Mesendoderm (in vitro differentiated cells): ENCODE measurements at regions not wholly inside any gene's neighbourhood (a gene's known extent, or its start where the extent isn't known, plus 50 kb on each side); places are given as distances from the start of the nearest gene placed in this dataset.
A peak's percentile ranks its signal among the peaks of the same experiment; 100 is the strongest.

ENCODE experiments used
- DNase-seq: peaks from one replicate; pipeline ENCODE4 v3.0.0; 2013
- H2AK5ac ChIP-seq: 2 replicates; pipeline ENCODE4 v1.6.1; 2013; ENCODE audit warnings: low read length, inconsistent platforms
- H2BK120ac ChIP-seq: 2 replicates; pipeline ENCODE4 v1.6.1; 2013; ENCODE audit warnings: low read depth, mild to moderate bottlenecking, low read length, moderate library complexity, mixed read lengths
- H2BK15ac ChIP-seq: replicated peaks from 2 replicates; pipeline ENCODE4 v1.6.1; 2013; ENCODE audit warnings: low read depth, mild to moderate bottlenecking, moderate library complexity
- H2BK5ac ChIP-seq: 2 replicates; pipeline ENCODE4 v1.6.1; 2013; ENCODE audit warnings: low read length, inconsistent platforms
- H3K18ac ChIP-seq: 2 replicates; pipeline ENCODE4 v1.6.1; 2013; ENCODE audit warnings: mild to moderate bottlenecking, low read length, mixed read lengths
- H3K23ac ChIP-seq: one replicate; pipeline ENCODE4 v1.6.1; 2013; ENCODE audit warnings: low read length
- H3K27ac ChIP-seq: 2 replicates; pipeline ENCODE4 v1.5.1; 2013; ENCODE audit warnings: low read depth, mild to moderate bottlenecking, inconsistent platforms, low read length, moderate library complexity
- H3K27me3 ChIP-seq: 2 replicates; pipeline ENCODE4 v1.6.1; 2013; ENCODE audit warnings: low read length, control low read depth, mild to moderate bottlenecking, inconsistent platforms; ENCODE audit not compliant: insufficient read depth, poor library complexity
- H3K36me3 ChIP-seq: 2 replicates; pipeline ENCODE4 v1.6.1; 2013; ENCODE audit warnings: low read length, inconsistent platforms; ENCODE audit not compliant: control insufficient read depth, insufficient read depth
- H3K4ac ChIP-seq: one replicate; pipeline ENCODE4 v1.6.1; 2013; ENCODE audit warnings: low read depth, mild to moderate bottlenecking, low read length, moderate library complexity
- H3K4me1 ChIP-seq: 2 replicates; pipeline ENCODE4 v1.6.1; 2013; ENCODE audit warnings: low read depth, low read length, inconsistent platforms; ENCODE audit not compliant: control insufficient read depth
- H3K4me2 ChIP-seq: 2 replicates; pipeline ENCODE4 v1.6.1; 2013; ENCODE audit warnings: low read length
- H3K4me3 ChIP-seq: 2 replicates; pipeline ENCODE4 v1.5.1; 2013; ENCODE audit warnings: mild to moderate bottlenecking, low read length
- H3K56ac ChIP-seq: one replicate; pipeline ENCODE4 v1.6.1; 2013; ENCODE audit warnings: low read length
- H3K79me1 ChIP-seq: 2 replicates; pipeline ENCODE4 v1.6.1; 2013; ENCODE audit warnings: low read length, inconsistent platforms
- H3K79me2 ChIP-seq: 2 replicates; pipeline ENCODE4 v1.6.1; 2013; ENCODE audit warnings: mild to moderate bottlenecking, low read length; ENCODE audit not compliant: control insufficient read depth, insufficient read depth
- H3K9ac ChIP-seq: 2 replicates; pipeline ENCODE4 v1.6.1; 2013; ENCODE audit warnings: low read length, inconsistent platforms
- H4K5ac ChIP-seq: one replicate; pipeline ENCODE4 v1.6.1; 2013; ENCODE audit warnings: low read length
- H4K8ac ChIP-seq: one replicate; pipeline ENCODE4 v1.6.1; 2013; ENCODE audit warnings: low read depth, mild to moderate bottlenecking, control low read depth, low read length, moderate library complexity
- WGBS: extraction: QIAGEN DNeasy Blood & Tissue Kit; methylation state at CpG from one replicate; pipeline ENCODE4 v1.1.7; 2013; ENCODE audit warnings: low lambda C conversion rate, missing lambda C conversion rate; ENCODE audit not compliant: insufficient coverage; ENCODE audit errors: extremely low coverage; 5-methylcytosine and 5-hydroxymethylcytosine counted together

DNA sequence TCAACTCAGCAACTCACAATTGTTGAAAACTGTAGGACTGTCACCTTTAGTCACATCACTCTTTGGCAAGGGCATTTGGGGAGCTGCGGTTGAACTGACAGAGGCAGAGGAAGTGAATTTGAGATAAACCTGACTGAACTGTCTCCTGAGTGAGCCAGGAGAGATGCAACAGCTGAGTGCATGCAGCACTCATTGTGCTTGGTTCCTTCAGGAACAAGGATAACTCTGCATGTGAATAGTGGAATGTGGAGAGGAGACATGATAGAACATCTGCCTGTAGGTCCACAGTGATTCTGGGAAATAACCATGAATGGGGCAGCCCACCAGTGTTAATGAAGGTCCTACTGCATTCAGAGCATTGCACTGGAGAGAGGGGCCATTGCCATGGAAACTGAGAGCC, 494.7 kb downstream of the STK39 start:
- H2BK5ac ChIP-seq: no peak overlapping the region
- H3K4me2 ChIP-seq: no peak overlapping the region
- H3K79me2 ChIP-seq: no peaks in the 10 kb centered on the region
- H3K79me1 ChIP-seq: no peaks in the 10 kb centered on the region
- peak; percentile 37 for DNase-seq
- no peaks in the 10 kb centered on the region for H3K36me3 ChIP-seq
- no peak overlapping the region for H3K27ac ChIP-seq
- no peak overlapping the region for H2BK120ac ChIP-seq
- H3K4me1 ChIP-seq: peaks cover 2% of the 10 kb centered on the region
- H4K8ac ChIP-seq: no peak overlapping the region
- H3K9ac ChIP-seq: no peak overlapping the region
- H3K56ac ChIP-seq: no peak overlapping the region
- no peak overlapping the region for H3K23ac ChIP-seq
- no peak overlapping the region for H3K4me3 ChIP-seq
- H2AK5ac ChIP-seq: no peak overlapping the region
- WGBS: no CpG with 5 or more reads among the region's 1 CpG
- no peaks in the 10 kb centered on the region for H3K27me3 ChIP-seq
- H4K5ac ChIP-seq: no peak overlapping the region
- no peak overlapping the region for H3K4ac ChIP-seq
- no peak overlapping the region for H3K18ac ChIP-seq
- no peak overlapping the region for H2BK15ac ChIP-seq

DNA sequence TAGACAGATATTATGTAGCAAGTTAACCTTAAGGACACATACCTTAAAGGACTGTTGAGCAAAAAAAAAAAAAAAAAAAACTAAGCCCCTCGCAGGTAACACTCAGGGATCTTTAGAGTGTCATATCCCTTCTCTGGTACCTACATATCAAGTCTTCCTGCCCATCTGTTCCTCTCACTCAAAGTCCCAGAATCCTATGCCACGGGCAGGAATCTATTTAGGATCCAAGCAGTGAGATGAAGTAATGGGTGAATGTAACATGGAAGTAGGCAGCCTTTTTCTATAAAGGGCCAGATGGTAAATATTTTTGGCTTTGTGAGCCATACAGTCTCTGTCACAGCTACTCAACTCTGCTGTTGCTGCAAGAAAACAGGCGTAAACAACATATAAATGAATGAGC, 496.7 kb downstream of the STK39 start:
- Histone ChIP-seq H3K79me2 (no peaks in the 10 kb centered on the region), H3K4me1 (no peaks in the 10 kb centered on the region), H3K18ac (peak overlapping the region; percentile 60), H3K4me3 (no peak overlapping the region), H3K27me3 (no peaks in the 10 kb centered on the region), H4K5ac (no peak overlapping the region), H3K56ac (no peak overlapping the region), H3K4ac (peak overlapping the region; percentile 55), H4K8ac (no peak overlapping the region), H3K79me1 (no peaks in the 10 kb centered on the region), H3K23ac (no peak overlapping the region), H2BK120ac (no peak overlapping the region), H2BK5ac (no peak overlapping the region), H2AK5ac (no peak overlapping the region), H3K9ac (no peak overlapping the region), H2BK15ac (peak overlapping the region; percentile 57), H3K4me2 (no peak overlapping the region), H3K36me3 (no peaks in the 10 kb centered on the region), H3K27ac (no peak overlapping the region)
- no peak for DNase-seq
- WGBS: no CpG with 5 or more reads among the region's 3 CpGs

DNA sequence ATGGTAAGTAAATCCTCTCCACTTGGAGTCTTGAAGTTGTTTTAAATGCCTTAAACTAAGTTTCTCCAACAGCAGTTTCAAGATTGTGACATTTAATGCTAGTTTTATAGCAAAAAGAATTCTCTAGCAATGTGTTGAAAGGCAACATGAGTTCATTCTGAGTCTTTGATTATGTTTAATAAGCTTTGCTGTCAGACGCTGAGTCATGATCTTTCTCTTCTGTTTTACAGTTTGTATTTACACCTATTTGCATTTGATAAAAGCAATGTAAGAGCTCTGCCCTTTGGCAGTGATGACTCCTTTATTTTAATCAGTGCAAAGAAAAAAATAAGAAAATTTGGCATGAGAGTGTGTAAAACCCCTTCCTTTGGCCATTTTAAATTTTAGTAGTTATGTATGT, 497.7 kb downstream of the STK39 start:
- H3K79me1 ChIP-seq: no peaks in the 10 kb centered on the region
- H4K8ac ChIP-seq: no peak overlapping the region
- H3K27ac ChIP-seq: no peak overlapping the region
- H3K27me3 ChIP-seq: no peaks in the 10 kb centered on the region
- H3K4me2 ChIP-seq: no peak overlapping the region
- H3K9ac ChIP-seq: no peak overlapping the region
- H3K36me3 ChIP-seq: no peaks in the 10 kb centered on the region
- no peak overlapping the region for H2BK5ac ChIP-seq
- H3K4me1 ChIP-seq: no peaks in the 10 kb centered on the region
- H3K4me3 ChIP-seq: no peak overlapping the region
- DNase-seq: no peak
- no CpG with 5 or more reads among the region's 1 CpG for WGBS
- H3K4ac ChIP-seq: no peak overlapping the region
- H3K18ac ChIP-seq: no peak overlapping the region
- H2AK5ac ChIP-seq: no peak overlapping the region
- no peaks in the 10 kb centered on the region for H3K79me2 ChIP-seq
- no peak overlapping the region for H2BK15ac ChIP-seq
- no peak overlapping the region for H3K56ac ChIP-seq
- H4K5ac ChIP-seq: no peak overlapping the region
- no peak overlapping the region for H2BK120ac ChIP-seq
- no peak overlapping the region for H3K23ac ChIP-seq

DNA sequence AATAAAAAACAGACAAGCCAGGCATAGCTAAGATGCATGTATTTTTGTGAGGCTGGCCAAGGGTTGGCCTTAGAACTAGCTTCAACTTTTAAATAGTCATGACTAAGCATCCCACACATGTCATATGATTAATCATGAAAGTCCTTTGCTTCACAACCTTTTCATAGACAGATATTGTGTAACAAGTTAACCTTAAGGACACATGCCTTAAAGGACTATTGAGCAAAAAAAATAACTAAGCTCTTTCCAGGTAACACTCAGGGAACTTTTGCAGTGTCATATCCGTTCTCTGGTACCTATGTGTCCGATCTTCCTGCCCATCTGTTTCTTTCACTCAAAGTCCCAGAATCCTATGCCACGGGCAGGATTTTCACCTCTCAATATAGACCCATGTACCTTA, 498.4 kb downstream of the STK39 start:
- Histone ChIP-seq H3K4ac (no peak overlapping the region), H2AK5ac (no peak overlapping the region), H4K5ac (no peak overlapping the region), H3K56ac (peak overlapping the region; percentile 50), H3K18ac (peak overlapping the region; percentile 87), H2BK120ac (no peak overlapping the region), H3K4me1 (no peaks in the 10 kb centered on the region), H3K4me3 (no peak overlapping the region), H3K4me2 (no peak overlapping the region), H3K27ac (no peak overlapping the region), H3K27me3 (no peaks in the 10 kb centered on the region), H2BK15ac (peak overlapping the region; percentile 96), H4K8ac (no peak overlapping the region), H3K79me2 (no peaks in the 10 kb centered on the region), H3K79me1 (no peaks in the 10 kb centered on the region), H3K23ac (no peak overlapping the region), H2BK5ac (no peak overlapping the region), H3K9ac (no peak overlapping the region), H3K36me3 (no peaks in the 10 kb centered on the region)
- no peak for DNase-seq
- WGBS: no CpG with 5 or more reads among the region's 3 CpGs

DNA sequence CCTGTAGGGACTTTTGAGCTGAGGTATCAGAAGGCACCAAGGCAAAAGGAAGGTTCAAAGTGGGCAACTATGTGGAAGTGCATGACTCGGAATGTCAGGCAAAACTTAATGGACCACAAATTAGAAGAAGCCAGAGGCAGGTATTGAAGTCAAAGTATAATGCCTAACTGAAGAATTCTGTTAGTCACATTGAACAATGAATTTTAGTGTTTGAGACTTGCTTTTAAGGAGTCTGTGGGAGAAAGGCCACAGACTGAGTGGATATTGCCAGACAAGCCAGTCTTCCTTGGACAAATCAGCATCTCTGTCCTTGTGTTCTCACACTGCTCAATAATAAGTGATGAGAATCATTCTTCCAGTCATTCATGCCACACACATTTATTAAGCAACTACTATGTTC, 498.9 kb downstream of the STK39 start:
- H3K56ac ChIP-seq: no peak overlapping the region
- H3K4ac ChIP-seq: no peak overlapping the region
- H2BK120ac ChIP-seq: no peak overlapping the region
- DNase-seq: no peak
- H4K8ac ChIP-seq: no peak overlapping the region
- H2BK15ac ChIP-seq: no peak overlapping the region
- H3K79me1 ChIP-seq: no peaks in the 10 kb centered on the region
- H3K36me3 ChIP-seq: no peaks in the 10 kb centered on the region
- H3K4me3 ChIP-seq: no peak overlapping the region
- no peak overlapping the region for H4K5ac ChIP-seq
- no peak overlapping the region for H3K4me2 ChIP-seq
- no peak overlapping the region for H3K27ac ChIP-seq
- H2BK5ac ChIP-seq: no peak overlapping the region
- no peaks in the 10 kb centered on the region for H3K27me3 ChIP-seq
- H3K9ac ChIP-seq: no peak overlapping the region
- no peaks in the 10 kb centered on the region for H3K4me1 ChIP-seq
- no peak overlapping the region for H3K18ac ChIP-seq
- no peak overlapping the region for H3K23ac ChIP-seq
- no CpG with 5 or more reads among the region's 1 CpG for WGBS
- no peaks in the 10 kb centered on the region for H3K79me2 ChIP-seq
- H2AK5ac ChIP-seq: no peak overlapping the region

DNA sequence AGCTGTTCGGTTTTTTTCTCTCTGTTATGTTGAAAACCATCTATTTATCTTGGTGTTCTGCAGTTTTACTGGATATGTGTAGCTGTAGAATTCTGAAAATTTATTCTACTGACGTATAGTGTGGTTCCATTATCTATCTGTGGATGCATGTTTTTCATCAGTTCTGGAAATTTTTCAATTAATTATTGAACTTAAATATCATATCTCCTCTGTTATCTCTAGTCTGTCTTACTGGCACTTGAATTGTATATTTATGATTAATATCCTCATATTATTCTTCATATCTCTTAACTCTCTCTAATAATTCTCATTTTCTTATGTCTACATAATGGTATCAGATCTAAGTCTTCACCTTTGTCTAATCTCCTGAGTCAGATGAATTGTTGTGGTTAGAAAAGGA, 501.7 kb downstream of the STK39 start:
- WGBS: no CpG with 5 or more reads among the region's 2 CpGs
- Histone ChIP-seq H4K8ac (no peak overlapping the region), H3K4me1 (no peaks in the 10 kb centered on the region), H3K56ac (no peak overlapping the region), H3K27ac (no peak overlapping the region), H3K9ac (no peak overlapping the region), H3K4ac (no peak overlapping the region), H2AK5ac (no peak overlapping the region), H2BK120ac (no peak overlapping the region), H3K79me1 (no peaks in the 10 kb centered on the region), H3K18ac (no peak overlapping the region), H3K4me2 (no peak overlapping the region), H3K27me3 (no peaks in the 10 kb centered on the region), H3K4me3 (no peak overlapping the region), H3K23ac (no peak overlapping the region), H3K36me3 (no peaks in the 10 kb centered on the region), H4K5ac (no peak overlapping the region), H3K79me2 (no peaks in the 10 kb centered on the region), H2BK5ac (no peak overlapping the region), H2BK15ac (no peak overlapping the region)
- DNase-seq: no peak
